ENCODE measurements at regions not wholly inside any gene's neighbourhood (a gene's known extent, or its start where the extent isn't known, plus 50 kb on each side); places are given as distances from the start of the nearest gene placed in this dataset.

DNA sequence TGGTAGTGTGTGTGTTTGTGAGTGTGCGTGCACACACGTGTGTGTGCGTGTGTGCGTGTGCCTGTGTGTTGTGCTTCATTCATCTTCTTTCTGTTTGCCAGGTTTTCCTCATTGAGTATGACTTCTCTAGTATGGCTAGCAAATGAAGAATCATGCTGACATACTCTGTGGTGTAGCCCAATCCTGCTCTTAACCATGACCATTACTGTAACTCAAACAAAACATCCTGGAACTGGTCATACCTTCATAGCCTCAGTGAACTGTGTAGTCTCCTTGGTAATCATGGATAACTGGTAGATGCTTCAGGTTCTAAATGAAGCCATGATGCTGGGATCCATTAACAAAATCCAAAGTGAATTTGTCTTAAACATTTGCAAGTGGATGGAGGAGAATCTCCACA lies 1117.7 kb downstream of the BCL11B start:
- DNase-seq: no peak

DNA sequence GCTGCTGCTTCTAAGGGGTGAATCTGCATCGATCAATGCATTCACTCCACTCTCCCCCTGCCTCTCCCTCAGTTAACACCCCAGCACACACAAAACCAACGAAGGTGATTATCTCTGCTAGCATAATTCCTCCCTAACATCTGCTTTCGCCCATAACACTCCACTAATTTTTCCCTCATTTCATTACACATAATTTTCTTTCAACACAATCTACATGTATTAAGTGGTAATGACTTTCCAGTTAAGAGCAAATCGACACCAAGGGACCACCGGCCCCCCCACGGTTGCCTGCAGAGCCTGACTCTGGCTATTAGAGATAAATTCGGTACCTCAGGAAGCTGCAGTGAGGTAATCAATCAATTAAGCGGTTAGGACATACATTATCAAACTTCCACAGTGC lies 1115.6 kb downstream of the BCL11B start:
- no peak for DNase-seq

- DNase-seq: no peak
These were observed 1111.1 kb downstream of the BCL11B start for GRCh38 chr14:98160901-98161300.

GRCh38 chr14:98161356-98161755 lies 1110.6 kb downstream of the BCL11B start:
- no peak for DNase-seq

GRCh38 chr14:98162856-98163805 lies 1108.9 kb downstream of the BCL11B start:
- no peak for DNase-seq

GRCh38 chr14:98163873-98164272 lies 1108.1 kb downstream of the BCL11B start:
- DNase-seq: no peak

- DNase-seq: no peak
These were observed 1106.0 kb downstream of the BCL11B start for GRCh38 chr14:98165976-98166375.

DNA sequence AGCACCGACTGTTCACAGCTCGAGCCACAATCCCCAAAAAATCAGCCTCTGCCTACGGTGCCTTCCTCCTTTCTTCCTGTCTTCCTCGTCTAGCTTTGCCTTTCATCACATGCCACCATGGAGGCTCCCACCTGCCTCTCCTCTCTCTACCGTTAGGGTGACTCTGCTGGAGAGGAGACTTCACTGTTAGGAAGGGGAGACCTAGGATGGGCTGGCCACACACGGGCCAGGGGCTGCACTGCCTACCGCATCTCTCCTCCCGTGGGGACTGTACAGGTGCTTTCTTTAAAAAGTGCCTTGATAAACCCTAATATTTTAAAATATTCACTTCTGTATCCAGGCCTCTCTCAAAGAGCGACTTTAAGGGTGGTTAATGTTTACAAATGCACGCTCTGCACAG lies 1104.7 kb downstream of the BCL11B start:
- no peak for DNase-seq

DNA sequence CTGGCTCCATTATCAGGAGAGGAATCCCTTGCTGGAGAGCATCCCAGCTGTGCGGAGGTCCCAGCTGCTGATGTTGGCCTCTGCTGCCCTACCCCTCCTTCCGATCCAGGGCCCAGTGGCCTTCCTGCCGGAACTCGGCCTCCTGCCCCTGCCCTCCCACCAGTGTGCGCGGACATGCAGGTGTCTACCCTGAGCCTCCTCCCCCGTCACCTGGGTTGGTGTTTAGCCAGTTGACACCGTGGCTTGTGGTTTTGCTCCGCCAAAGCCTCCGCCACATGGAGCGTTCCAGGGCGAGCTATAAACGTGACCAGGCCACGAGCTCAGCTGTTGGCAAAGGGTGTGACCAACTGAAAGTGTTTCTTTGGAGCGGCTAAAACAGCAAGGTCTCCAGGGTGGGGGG lies 1104.3 kb downstream of the BCL11B start:
- DNase-seq: no peak

DNA sequence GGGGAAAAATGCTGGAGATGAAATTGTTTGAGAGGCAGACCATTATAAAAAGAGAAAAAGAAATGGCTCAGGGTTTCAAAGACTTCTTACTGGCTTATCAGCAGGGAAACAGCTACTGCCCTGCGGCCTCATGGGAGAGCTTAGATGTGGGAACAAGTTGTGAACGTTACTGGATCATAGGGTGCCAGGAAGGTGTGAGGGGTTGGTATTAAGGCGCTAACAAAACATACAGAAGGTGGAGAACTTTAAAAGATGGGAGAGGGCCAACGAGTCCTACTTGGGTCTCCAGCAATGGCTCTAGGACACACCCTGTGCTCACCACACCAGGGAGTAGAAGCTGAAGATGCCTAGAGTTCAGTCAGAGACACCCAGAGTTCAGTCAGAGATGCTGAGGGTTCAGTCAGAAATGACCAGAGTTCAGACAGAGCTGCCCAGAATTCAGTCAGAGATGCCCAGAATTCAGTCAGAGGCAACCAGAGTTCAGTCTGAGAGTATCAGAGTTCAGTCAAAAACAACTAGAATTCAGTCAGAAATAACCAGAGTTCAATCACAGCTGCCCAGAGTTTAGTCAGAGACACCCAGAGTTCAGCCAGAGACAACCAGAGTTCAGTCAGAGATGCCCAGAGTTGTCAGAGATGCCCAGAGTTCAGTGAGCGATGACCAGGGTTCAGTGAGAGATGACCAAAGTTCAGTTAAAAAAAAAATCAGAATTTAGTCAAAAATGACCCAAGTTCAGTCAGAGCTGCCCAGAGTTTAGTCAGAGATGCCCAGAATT lies 1103.6 kb downstream of the BCL11B start:
- DNase-seq: no peak

DNA sequence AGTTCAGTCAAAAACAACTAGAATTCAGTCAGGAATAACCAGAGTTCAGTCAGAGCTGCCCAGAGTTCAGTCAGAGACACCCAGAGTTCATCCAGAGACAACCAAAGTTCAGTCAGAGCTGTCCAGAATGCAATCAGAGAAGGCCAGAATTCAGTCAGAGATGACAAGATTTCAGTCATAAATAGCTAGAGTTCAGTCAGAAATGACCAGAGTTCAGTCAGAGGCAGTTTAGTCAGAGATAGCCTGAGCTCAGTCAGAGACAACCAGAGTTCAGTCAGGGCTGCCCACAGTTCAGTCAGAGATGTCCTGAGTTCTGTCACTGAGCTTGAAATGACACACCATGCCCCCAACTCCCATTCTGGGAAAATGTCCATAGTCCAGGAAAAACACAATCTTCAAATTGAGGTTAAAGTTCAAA lies 1102.8 kb downstream of the BCL11B start:
- no peak for DNase-seq

DNA sequence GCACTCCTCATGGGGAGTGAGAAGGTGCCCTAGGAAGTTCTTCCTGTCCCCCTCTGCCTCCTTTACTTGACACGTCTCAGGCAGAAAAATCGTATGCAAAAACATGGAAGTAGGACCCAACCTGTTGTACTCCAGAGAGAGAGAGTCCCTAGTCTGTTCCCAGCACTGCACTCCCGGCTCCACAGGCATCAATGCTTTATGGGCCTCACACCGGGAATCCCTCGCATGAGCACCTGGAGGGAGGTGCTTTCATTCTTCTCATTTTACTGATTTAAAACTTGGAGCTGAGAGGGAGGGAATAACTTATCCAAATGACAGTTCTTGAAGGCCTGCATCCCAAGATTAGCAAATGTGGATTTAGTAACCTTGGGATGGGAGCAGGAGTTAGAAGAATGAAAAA lies 1101.4 kb downstream of the BCL11B start:
- no peak for DNase-seq

- DNase-seq: no peak
These were observed 1100.3 kb downstream of the BCL11B start for GRCh38 chr14:98171654-98172053.

- no peak for DNase-seq
These were observed 1099.7 kb downstream of the BCL11B start for GRCh38 chr14:98172243-98172778.

DNA sequence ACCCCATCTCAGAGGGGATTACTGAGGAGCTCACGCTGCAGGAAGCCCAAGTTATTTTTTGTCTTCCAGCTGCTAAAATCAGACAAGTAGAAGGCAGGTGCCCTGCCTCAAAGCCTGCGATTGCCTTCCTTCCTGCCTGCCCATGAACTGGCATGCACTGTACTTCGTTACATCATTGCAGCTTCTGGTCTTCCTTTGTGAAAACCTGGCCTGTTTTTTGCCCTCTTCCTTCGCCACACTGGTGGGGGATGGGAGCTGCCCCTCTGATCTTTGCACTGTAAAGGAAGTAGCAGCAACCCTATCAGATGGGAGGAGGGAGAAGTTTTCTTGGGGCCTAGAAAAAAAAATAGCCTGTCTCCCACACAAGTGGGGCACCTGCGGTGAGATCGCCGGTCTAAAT lies 1098.7 kb downstream of the BCL11B start:
- DNase-seq: no peak

- DNase-seq: no peak
These were observed 1098.0 kb downstream of the BCL11B start for GRCh38 chr14:98174041-98174440.

GRCh38 chr14:98175436-98175835 lies 1096.6 kb downstream of the BCL11B start:
- DNase-seq: no peak

DNA sequence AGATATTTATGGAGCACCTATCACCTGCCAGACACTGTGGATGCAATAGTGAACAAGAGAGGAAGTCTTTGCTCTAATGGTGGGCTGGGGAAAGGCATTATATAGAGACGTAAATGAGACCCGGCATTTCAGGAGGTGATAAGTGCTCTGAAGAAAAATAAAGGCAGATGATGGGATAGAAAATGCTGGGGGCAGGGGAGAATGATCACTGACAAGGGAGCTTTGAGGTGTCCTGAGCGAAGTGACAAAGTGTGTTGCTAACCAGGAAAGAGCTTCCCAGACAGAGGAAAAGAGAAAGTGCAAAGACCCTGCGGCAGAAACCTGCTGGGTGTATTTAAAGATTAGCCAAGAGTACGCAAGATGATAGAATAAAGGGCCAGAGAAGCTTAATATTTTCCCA lies 1096.1 kb downstream of the BCL11B start:
- no peak for DNase-seq

- no peak for DNase-seq
These were observed 1095.1 kb downstream of the BCL11B start for GRCh38 chr14:98176892-98177291.

DNA sequence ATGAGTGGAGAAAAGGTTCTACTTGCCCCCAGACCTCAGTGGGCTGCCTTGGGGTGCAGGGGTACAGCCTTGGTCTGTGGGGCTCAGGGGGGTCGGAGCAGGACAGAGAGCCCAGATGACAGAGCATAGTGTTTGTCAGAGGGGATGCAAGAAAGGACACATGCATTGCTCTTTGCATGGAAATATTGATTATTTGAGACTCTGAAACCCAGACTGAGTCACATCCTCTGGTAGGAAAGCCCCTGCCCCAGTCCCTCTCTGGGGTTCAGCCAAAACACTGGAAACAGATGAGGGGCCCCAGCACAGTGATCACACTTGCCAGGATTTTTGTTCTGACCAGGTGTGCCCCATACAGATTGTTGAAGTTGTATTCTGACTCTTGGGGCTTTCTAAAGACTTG lies 1094.4 kb downstream of the BCL11B start:
- DNase-seq: no peak

GRCh38 chr14:98181241-98181640 lies 1090.8 kb downstream of the BCL11B start:
- DNase-seq: no peak

GRCh38 chr14:98181768-98182167 lies 1090.2 kb downstream of the BCL11B start:
- DNase-seq: no peak

- DNase-seq: no peak
These were observed 1089.5 kb downstream of the BCL11B start for GRCh38 chr14:98182393-98183055.
